HG02588 (cell line): ENCODE measurements at regions not wholly inside any gene's neighbourhood (a gene's known extent, or its start where the extent isn't known, plus 50 kb on each side); places are given as distances from the start of the nearest gene placed in this dataset.
"Not testable (repeated sequence)": the region's sequence is repeated elsewhere in the genome, so short reads cannot be mapped to it uniquely, and the experiment has no call there.

ENCODE experiments used
- ATAC-seq: cut with Tn5 transposase; IDR thresholded peaks from one replicate; pipeline ENCODE4 v1.9.1; 2021; ENCODE audit warnings: mild to moderate bottlenecking, moderate library complexity; ENCODE audit not compliant: unreplicated experiment

GRCh38 chr6:21874372-21874771, 280.8 kb downstream of the SOX4 start:
- ATAC-seq = no peak

- not testable (repeated sequence) for ATAC-seq
These were observed 283.5 kb downstream of the SOX4 start for GRCh38 chr6:21877037-21877436.

- ATAC-seq = not testable (repeated sequence)
These were observed 286.7 kb downstream of the SOX4 start for GRCh38 chr6:21880249-21880648.

GRCh38 chr6:21881969-21882465, 288.5 kb downstream of the SOX4 start:
- no peak for ATAC-seq

- no peak for ATAC-seq
These were observed 290.2 kb downstream of the SOX4 start for GRCh38 chr6:21883595-21884328.

GRCh38 chr6:21885111-21885510, 291.6 kb downstream of the SOX4 start:
- no peak for ATAC-seq

GRCh38 chr6:21885532-21886114, 292.1 kb downstream of the SOX4 start:
- no peak for ATAC-seq

- ATAC-seq = no peak
These were observed 293.1 kb downstream of the SOX4 start for GRCh38 chr6:21886542-21887151.

GRCh38 chr6:21887231-21888185, 294.0 kb downstream of the SOX4 start:
- no peak for ATAC-seq

GRCh38 chr6:21891080-21891479, 297.5 kb downstream of the SOX4 start:
- no peak for ATAC-seq

- ATAC-seq = no peak
These were observed 300.2 kb downstream of the SOX4 start for GRCh38 chr6:21893793-21894192.

- no peak for ATAC-seq
These were observed 302.0 kb downstream of the SOX4 start for GRCh38 chr6:21895555-21895954.

- no peak for ATAC-seq
These were observed 304.7 kb downstream of the SOX4 start for GRCh38 chr6:21898107-21898796.

- no peak for ATAC-seq
These were observed 306.2 kb downstream of the SOX4 start for GRCh38 chr6:21899708-21900107.

- no peak for ATAC-seq
These were observed 307.2 kb downstream of the SOX4 start for GRCh38 chr6:21900730-21901129.

GRCh38 chr6:21902628-21903169, 309.1 kb downstream of the SOX4 start:
- ATAC-seq = no peak

- ATAC-seq = no peak
These were observed 312.0 kb downstream of the SOX4 start for GRCh38 chr6:21905531-21905930.

GRCh38 chr6:21906826-21907225, 313.3 kb downstream of the SOX4 start:
- ATAC-seq = no peak

GRCh38 chr6:21907291-21907690, 313.7 kb downstream of the SOX4 start:
- no peak for ATAC-seq
